Choroid plexus epithelial cell (primary cell): ENCODE measurements at regions not wholly inside any gene's neighbourhood (a gene's known extent, or its start where the extent isn't known, plus 50 kb on each side); places are given as distances from the start of the nearest gene placed in this dataset.
"Not testable (repeated sequence)": the region's sequence is repeated elsewhere in the genome, so short reads cannot be mapped to it uniquely, and the experiment has no call there.

Source experiments
- DNase-seq: peaks from one replicate; pipeline ENCODE4 v3.0.0-alpha.2; 2010; ENCODE audit warnings: low read depth
- H3K4me3 ChIP-seq: 2 replicates; pipeline ENCODE4 v1.5.1; 2011; ENCODE audit warnings: low read depth, mild to moderate bottlenecking, control low read depth, low read length, moderate library complexity
- CTCF ChIP-seq: conservative IDR thresholded peaks from 2 replicates; pipeline ENCODE4 v1.5.1; 2011; ENCODE audit warnings: low read depth, mild to moderate bottlenecking, control low read depth, inconsistent platforms, low read length, moderate library complexity

GRCh38 chr3:139230391-139230790, 113.4 kb upstream of the MRPS22 start:
- H3K4me3 ChIP-seq: no peak overlapping the region
- no peak for DNase-seq
- TF ChIP-seq CTCF: no peak

- H3K4me3 ChIP-seq: no peak overlapping the region
- no peak for TF ChIP-seq CTCF
- no peak for DNase-seq
These were observed 112.1 kb upstream of the MRPS22 start for GRCh38 chr3:139231555-139232281.

GRCh38 chr3:139232341-139232740, 111.5 kb upstream of the MRPS22 start:
- not testable (repeated sequence) for H3K4me3 ChIP-seq, DNase-seq

- no peak for TF ChIP-seq CTCF
- H3K4me3 ChIP-seq: no peak overlapping the region
- no peak for DNase-seq
These were observed 109.3 kb upstream of the MRPS22 start for GRCh38 chr3:139234491-139234890.

GRCh38 chr3:139235192-139235591, 108.6 kb upstream of the MRPS22 start:
- no peak for DNase-seq
- no peak overlapping the region for H3K4me3 ChIP-seq
- TF ChIP-seq CTCF: no peak

GRCh38 chr3:139236336-139236735, 107.5 kb upstream of the MRPS22 start:
- no peak overlapping the region for H3K4me3 ChIP-seq
- no peak for TF ChIP-seq CTCF
- no peak for DNase-seq

- TF ChIP-seq CTCF: no peak
- DNase-seq: no peak
- no peak overlapping the region for H3K4me3 ChIP-seq
These were observed 105.4 kb upstream of the MRPS22 start for GRCh38 chr3:139238281-139239030.
